GF-D8 (cell line): ENCODE measurements at regions not wholly inside any gene's neighbourhood (a gene's known extent, or its start where the extent isn't known, plus 50 kb on each side); places are given as distances from the start of the nearest gene placed in this dataset.
"Not testable (repeated sequence)": the region's sequence is repeated elsewhere in the genome, so short reads cannot be mapped to it uniquely, and the experiment has no call there.

Experiments
- DNase-seq: peaks from one replicate; lab custom pipeline; 2025; lab: John Stamatoyannopoulos, UW

DNA sequence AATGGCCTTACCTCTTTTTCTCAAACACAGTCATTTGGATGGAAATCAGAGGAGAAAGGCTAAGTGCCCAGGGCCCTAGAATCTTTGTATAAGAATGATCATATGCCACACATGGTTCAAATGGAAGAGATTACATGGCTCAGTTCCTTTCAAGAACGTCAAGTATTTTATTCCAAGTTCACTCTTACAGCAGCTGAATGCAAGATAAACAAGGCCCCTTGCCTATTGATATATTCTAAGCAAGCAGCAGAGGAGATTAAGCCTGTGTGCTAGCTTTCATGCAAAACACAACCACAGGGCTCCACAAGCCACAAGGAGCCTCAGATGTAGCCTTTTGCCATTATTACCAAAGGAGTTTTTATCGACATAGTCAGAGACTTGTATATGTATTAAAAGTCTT is 55.3 kb upstream of the SLCO6A1 start:
- DNase-seq = no peak

DNA sequence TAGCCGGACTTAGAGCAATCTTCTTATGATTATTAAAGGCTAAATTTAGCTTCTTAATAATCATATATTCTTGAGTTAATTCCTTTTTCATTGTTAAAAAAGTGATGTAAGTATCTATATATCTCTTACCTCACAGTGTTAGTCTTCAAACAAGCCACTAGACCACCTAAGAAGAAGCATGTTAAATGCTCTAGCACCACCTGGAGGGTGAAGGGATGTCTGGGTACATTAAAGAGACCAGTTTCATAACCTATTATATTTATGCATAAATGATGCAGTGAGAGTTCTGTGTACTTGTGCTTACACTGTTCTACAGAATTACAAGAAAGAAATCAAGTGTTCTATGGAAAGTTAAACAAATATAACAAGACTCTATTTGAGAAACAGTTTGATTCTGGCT is 55.9 kb upstream of the SLCO6A1 start:
- no peak for DNase-seq

DNA sequence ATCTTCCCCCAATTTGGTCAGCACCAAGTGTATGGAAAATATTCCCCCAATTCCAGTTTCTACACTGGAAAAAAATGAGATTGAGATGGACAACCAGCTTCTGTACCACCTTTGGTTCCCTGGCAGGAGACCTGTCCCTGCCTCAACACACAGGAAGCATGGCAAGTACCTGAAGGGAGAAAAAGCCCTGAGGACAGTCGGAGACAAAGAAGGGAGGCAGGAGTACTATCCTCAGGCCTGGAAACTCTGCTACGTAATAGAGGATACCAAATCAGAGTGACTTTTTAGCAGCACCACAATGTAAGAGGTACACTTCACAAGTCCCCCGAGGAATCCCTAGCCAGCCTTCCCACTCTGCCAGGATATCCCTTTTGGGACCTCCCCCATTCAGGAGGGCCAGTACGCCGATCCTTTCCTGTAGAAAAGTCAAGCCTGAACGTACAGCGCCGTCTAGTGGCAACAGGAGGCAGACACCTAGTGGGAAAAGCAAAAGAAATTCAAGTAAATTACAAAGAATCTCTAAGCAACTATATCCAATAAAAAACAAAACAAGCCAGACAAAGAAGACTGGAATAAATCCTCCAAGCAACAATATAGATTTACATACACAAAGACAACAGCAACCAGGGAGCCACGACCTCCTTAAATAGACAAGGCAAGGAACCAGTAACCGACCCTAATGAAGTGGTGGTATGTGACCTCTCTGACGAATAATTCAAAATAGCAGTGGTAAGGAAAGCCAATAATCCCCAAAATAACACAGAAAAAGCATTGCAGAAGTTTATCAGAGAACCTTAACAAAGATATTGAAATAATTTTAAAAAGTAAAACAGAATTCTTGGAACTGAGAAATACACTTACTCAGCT is 63.3 kb upstream of the SLCO6A1 start:
- DNase-seq = no peak

DNA sequence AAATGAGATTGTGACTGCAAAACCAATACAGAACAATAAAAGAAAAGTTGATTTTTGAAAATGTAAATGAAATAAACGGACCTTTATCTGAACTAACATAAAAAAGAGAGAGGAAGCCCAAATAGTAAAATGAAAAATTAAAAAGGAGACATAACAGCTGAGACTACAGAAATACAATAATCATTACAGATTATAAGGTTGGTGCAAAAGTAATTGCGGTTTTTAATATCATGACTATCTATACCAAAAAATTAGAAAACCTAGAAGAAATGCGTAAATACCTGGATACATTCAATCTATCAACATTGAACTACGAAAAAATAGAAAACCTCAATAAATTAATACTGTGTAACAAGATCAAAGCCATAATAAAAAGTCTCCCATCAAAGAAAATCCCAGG is 71.9 kb upstream of the SLCO6A1 start:
- no peak for DNase-seq

DNA sequence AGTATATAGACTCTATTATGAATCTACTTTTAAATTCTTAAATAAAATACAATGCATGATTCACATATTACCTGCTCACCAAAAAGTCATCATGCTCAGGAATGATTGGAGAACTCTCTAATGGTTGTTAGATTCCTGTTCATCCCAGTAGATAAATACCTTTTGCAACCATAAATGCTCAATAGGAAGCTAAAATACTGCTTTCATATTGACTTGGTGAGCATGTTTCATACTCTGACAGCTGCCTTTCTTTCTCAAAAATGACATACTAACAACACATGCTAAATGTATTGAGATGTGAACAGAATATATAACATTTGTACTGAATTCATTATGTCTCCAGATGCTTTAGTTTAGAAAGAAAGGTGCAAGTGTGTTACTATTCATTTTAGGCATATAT is 79.6 kb upstream of the SLCO6A1 start:
- no peak for DNase-seq

DNA sequence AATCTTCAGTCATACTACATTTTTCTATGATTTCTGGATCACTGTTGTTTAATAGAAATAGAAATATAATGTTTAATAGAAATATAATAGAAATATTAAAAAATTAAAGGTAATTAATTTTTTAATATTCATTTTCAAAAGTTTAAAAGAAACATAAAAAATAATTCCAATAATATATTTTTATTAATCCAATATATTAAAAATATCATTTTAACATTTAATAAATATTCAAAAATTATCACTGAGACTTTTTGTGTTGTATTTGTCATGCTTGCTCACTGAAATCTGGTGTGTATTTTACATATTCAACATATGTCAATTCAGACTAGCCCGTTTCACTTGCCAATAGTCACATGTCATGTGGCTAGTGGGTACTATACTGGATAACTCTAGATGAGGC is 80.6 kb upstream of the SLCO6A1 start:
- DNase-seq = no peak

DNA sequence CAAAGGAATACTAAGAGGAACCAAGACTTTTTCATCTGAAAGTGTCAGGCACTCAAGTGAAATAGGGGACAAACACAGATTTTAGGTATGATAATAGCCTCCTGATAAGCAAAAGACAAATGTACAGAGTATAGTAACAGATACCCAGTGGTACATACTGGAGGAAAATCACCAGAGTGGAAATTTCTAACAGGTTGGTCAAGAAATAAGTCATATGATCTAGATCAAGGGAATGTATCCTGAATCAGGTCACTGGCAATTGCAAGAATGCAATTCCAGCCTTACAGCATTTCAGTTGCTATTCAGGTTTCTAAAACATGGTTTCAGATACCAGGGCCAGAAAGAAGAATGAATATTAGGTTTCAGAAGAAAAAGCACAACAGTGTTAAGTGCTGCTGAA is 82.2 kb upstream of the SLCO6A1 start:
- no peak for DNase-seq

DNA sequence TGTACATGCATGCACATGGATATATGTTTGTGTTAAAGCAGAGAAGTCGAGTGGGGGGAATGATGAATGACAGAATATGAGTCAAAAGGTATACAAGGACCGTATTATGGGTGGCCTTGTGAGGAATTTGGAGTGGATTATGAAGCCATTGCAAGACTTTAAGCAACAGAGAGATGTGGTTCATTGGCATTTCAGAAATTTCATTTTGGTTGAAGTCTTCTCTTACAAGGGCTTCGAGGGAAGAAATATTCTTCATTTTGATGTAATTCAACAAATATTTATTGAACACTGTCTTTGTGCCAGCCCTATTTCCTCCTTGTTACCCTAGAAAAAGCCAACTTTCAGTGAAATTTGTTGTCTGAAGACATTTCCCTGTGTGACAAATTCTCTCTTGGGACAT is 83.9 kb upstream of the SLCO6A1 start:
- no peak for DNase-seq

DNA sequence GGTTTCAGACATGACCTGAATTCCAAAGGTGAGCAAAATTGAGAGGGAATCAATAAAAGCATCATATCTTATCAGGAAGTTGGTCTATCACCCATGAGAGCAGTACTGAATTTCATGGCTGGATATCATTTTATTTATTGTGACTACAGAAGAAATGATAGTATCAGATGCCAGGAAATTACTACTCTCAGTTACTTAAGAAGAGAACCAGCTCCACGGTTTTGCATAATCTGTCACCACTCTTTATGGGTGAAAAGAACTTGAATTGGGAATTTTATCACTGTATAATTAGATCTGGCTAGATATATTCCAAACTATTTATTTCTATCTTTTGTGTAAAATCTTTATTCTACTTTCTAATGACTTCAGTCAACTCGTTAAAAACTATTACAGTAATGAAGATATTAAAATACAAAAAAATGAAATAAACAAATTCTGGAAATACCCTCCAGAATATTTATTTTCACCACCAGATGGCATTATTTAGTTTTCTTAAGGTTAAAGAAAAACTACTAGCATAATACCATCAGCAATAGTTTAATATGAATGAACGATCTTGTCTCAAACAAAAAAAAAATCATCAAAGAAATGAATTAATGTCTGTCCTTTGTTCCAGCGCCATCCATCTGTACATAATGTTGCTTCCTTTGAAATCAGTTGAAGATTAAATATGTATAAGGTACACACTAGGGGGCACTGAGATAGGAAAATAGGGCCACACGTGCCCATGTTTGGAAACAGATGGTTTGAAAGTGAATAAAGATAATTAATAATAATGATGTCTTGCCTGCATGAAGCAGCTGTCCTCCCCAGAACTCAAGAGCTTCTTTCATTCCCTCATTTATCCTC is 84.7 kb upstream of the SLCO6A1 start:
- DNase-seq = no peak

DNA sequence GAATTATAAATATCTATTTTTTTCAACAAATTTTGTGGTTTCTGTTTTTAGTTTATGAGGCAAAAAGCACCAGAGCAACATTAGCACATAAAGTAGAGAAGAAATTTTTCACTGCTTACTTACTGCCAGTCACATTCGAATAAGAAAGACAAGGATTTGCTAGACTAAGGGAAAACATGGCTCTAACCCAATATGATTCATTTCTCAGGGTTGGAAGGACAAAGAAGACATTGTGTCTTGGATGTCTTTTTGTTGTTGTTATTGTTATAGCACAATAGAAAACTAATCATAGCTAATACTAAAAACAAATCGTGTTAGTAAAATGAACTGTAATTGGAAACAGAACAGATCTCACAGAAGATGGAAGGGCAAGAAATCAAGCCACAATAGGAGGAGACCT is 90.9 kb upstream of the SLCO6A1 start:
- no peak for DNase-seq

DNA sequence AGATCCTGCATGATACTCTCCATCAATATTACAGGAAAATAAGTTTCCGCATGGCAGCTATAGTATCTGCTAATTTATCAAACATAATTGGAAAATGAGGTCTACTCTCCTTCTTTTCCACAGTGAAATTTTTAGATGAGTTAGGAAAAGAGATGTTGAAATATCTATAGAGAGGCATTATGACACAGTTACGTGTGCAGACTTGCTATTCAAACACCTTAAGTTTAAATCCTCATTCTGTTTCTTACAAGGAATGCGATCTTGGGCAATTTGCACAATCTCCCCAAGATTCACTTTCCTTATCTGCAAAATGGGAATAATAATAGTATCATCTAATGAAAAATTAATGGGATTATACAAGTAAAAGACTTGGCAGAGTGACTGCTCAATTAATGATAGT is 91.7 kb upstream of the SLCO6A1 start:
- DNase-seq = no peak

DNA sequence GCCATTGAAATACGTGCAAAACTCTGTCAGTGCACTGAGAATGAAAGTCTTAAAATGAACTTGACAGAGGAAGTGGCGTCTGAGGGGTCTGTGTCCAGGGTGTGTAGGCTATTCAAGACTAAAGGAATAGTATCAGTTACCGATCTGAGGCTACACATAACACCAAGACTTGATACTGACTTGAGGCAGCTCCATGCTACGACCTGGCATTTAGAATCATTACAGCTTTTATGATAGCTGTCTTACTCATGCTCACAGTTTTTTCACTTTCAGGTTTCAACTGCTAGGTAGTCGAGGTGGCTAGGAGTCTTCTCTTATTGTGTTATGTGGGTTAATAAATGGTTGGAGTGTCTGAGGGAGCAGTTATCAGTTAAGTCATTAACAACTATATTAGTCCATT is 92.8 kb upstream of the SLCO6A1 start:
- no peak for DNase-seq

DNA sequence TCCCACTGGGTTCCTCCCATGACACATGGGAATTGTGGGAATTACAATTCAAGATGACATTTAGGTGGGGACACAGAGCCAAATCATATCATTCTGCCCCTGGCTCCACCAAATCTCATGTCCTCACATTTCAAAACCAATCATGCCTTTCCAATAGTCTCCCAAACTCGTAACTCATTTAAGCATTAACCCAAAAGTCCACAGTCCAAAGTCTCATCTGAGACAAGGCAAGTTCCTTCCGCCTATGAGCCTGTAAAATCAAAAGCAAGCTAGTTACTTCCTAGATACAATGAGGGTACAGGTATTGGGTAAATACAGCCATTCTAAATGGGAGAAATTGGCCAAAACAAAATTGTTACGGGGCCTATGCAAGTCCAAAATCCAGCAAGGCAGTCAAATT is 93.8 kb upstream of the SLCO6A1 start:
- DNase-seq = not testable (repeated sequence)

DNA sequence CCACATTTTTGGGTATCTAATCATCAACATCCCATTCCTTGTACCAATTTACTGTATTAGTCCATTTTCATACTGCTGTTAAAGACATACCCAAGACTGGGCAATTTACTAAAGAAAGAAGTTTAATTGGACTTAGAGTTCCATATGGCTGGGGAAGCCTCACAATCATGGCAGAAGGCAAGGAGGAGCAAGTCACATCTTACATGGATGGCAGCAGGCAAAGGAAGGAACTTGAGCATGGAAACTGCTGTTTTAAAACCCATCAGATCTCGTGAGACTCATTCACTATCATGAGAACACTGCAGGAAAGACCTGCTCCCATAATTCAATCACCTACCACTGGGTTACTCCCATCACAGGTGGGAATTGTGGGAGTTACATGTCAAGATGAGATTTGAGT is 95.4 kb upstream of the SLCO6A1 start:
- DNase-seq = no peak

DNA sequence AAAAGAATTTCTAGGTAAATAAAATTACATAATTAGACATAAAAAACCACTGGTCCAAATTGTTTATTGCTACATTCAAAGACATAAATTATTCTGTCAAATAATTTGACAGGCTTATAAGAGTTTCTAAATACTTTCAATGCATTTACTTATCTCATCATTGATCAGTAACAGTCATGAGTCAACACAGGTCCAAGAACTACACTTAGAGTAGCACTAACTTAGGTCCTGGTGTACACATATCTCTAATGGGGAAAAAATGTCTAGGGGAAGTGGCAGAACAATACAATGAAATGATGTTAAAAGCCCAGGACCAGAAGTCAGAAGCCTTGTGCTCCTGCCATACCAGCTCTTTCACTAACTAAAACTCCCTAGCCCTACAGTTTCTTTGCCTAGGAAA is 96.5 kb upstream of the SLCO6A1 start:
- no peak for DNase-seq

DNA sequence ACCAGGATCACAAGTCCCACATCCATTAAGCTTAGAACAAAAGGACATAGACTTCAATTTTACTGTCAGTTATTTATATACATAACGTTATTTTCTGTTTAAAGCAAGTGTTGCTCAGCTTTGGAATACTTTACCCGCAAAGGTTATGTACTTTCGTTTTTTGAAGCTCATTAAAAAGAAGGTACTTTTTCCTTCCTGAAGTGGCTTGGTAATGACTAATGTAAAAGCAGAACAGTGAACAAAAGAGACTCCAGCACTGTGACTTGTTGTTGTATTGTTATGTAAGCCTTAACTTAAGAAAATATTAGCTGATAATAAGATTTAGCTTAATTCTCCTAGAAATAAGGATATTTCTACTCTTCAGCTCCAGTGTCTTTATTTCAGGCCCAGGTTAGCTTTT is 97.3 kb upstream of the SLCO6A1 start:
- no peak for DNase-seq

DNA sequence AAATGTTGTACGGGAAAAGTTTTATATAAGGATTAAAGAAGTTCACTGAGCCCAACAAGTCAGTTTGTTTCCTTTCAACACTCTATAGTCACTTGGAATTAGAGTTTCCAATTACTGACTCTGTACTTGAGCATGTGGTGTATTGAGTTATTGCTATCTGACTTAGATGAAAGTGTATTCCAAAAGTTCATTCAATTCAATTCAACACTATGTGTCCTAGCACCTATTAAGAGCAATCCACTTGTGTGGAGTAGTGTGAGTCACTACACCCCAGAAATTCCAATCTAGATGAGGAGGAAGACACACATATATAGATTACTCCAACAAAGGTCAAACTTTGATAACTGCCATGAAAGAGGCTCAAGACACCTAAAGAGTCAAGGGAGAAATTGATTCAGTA is 98.2 kb upstream of the SLCO6A1 start:
- no peak for DNase-seq

DNA sequence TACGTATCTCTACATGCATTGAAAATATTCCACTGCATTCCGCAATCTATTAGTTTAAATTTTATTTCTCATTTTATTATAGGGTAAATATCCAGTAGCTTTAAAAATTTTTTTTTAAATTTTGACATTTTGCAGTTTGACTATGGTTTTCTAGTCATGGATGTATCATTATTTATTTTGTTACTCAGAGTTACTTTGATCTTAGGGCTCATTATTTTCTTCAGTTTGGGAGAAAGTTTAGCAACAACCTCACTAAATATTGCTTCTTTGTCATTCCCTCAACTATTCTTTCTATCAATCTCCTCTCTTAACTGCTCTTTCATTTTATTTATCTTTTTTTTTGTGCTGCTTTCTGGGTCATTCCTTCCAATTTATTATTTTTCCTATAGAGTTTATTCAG is 100.5 kb upstream of the SLCO6A1 start:
- DNase-seq = no peak

DNA sequence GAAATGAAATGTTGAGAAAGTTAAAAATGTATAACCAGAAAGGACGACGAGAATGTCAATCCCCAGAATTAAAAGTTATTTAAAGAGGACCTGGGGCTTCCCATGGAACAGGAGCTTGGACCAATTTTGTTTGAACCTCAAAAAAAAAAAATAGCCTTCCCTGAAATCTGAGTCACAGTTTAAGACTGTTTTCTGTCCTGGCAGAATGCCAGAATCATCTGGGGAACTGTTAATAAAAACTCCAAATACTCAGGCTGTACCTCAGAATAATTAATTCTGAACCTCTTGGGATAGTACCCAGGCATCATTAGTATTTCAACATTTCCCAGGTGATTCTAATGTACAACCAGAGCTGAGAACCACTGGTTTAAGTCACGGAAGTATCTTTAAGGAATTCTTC is 102.2 kb upstream of the SLCO6A1 start:
- DNase-seq = no peak

DNA sequence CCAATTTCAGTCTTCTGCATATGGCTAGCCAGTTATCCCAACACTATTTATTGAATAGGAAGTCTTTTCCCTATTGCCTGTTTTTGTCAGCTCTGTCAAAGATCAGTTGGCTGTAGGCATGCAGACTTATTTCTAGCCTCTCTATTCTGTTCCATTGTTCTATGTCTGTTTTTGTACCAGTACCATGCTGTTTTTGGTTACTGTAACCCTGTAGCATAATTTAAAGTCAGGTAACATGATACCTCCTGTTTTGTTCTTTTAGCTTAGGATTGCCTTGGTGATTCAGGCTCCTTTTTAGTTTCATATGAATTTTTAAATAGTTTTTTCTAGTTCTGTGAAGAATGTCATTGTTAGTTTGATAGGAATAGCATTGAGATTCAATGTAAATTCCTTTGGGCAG is 104.9 kb upstream of the SLCO6A1 start:
- no peak for DNase-seq

DNA sequence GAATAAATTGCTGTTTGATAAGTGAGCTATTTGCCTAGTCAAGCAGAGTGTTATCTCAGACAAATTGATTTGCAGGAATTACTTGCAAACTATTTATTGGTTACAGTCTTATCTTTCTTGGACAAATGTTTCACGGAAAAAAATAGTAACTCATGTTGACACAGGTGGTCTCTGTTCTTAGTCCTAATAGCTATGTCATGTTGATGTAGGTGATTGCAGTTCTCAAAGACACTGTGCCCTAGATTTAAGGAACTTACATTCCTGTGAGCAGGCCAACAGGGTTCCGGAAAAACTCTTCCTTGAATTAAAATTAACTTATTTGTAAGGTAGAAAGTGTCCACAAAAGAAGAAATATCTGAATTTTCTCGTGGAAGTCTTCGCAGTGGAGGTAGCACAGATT is 109.6 kb upstream of the SLCO6A1 start:
- DNase-seq = no peak

DNA sequence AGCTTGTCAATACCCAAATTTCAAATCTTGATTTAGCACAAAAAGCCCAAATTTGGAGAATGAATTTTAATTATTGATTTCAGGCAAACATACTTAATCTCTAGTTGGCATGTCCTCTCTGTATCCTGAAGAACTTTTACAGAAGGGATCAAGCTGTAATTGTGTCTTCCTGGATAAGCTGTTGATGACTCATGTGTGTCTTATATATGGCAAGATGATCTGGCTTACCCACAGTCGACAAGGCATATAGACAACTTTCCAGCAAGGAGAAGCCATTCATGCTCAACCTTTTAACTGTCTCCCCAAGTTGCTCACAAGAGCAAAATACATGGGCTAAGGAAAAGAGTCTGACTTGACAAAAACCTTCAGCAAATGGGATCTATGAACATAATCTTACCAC is 112.5 kb upstream of the SLCO6A1 start:
- no peak for DNase-seq

DNA sequence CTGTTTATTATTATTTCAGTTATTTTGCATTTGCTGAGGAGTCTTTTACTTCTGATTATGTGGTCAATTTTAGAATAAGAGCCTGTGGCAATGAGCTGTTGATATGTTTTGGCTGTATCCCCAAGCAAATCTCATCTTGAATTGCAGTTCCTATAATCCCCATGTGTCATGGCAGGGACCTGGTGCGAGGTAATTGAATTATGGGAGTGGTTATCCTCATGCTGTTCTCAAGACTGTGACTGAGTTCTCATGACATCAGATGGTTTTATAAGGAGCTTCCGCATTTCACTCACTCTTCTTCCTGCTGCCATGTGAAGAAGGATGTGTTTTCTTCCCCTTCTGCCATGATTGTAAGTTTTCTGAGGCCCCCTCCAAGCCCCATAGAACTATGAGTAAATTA is 114.9 kb upstream of the SLCO6A1 start:
- DNase-seq = no peak
